GM12878 (cell line): ENCODE measurements at regions not wholly inside any gene's neighbourhood (a gene's known extent, or its start where the extent isn't known, plus 50 kb on each side); places are given as distances from the start of the nearest gene placed in this dataset.

ENCODE experiments used
- CBFB ChIP-seq: IDR thresholded peaks from 2 replicates; pipeline ENCODE4 v1.6.1; 2016; ENCODE audit warnings: antibody characterized with exemption, low read depth
- CEBPB ChIP-seq, 2 experiments: fragments of 150-350 bp in 1 of 2; IDR thresholded peaks; 2 replicates each; pipeline ENCODE4 v1.6.1; 2012 to 2014; ENCODE audit warnings: low read depth in 2 of 2, low read length in 2 of 2, borderline replicate concordance in 1 of 2, inconsistent platforms in 1 of 2
- EP300 ChIP-seq, 2 experiments: fragments of 150-350 bp in 1 of 2; IDR thresholded peaks; 2 replicates each; pipeline ENCODE4 v1.6.1; 2011 to 2012; ENCODE audit warnings: low read depth in 2 of 2, low read length in 2 of 2, borderline replicate concordance in 1 of 2, improper control_type of control experiment in 1 of 2, inconsistent platforms in 1 of 2; ENCODE audit not compliant: control insufficient read depth in 1 of 2
- EZH2 ChIP-seq: IDR thresholded peaks from 2 replicates; pipeline ENCODE4 v1.6.1; 2012; ENCODE audit warnings: low read depth, mild to moderate bottlenecking, control low read depth, inconsistent platforms, low read length, borderline replicate concordance; ENCODE audit not compliant: control insufficient read depth
- JUNB ChIP-seq: IDR thresholded peaks from 2 replicates; pipeline ENCODE4 v1.6.1; 2016; ENCODE audit warnings: antibody characterized with exemption, mild to moderate bottlenecking
- MTA3 ChIP-seq: IDR thresholded peaks from 2 replicates; pipeline ENCODE4 v1.6.1; 2012; ENCODE audit warnings: low read length, inconsistent platforms, borderline replicate concordance
- MXI1 ChIP-seq: fragments of 150-350 bp; IDR thresholded peaks from 2 replicates; pipeline ENCODE4 v1.6.1; 2011; ENCODE audit warnings: low read depth, mild to moderate bottlenecking, inconsistent platforms, low read length, improper control_type of control experiment
- MYC ChIP-seq: IDR thresholded peaks from 2 replicates; pipeline ENCODE4 v1.6.1; 2011; ENCODE audit warnings: mild to moderate bottlenecking, low read length, moderate library complexity, inconsistent platforms; ENCODE audit not compliant: insufficient read depth, insufficient replicate concordance, insufficient read length, severe bottlenecking
- NR2C2 ChIP-seq: IDR thresholded peaks from 2 replicates; pipeline ENCODE4 v1.6.1; 2011; ENCODE audit warnings: borderline replicate concordance, low read depth; ENCODE audit not compliant: control insufficient read depth, insufficient read length
- POLR2A ChIP-seq: IDR thresholded peaks from 2 replicates; pipeline ENCODE4 v1.6.1; 2011; ENCODE audit warnings: low read depth, mild to moderate bottlenecking, low read length
- SP1 ChIP-seq: IDR thresholded peaks from one replicate; pipeline ENCODE4 v1.6.1; 2011; ENCODE audit warnings: low read depth, low read length
- ZNF274 ChIP-seq: IDR thresholded peaks from one replicate; pipeline ENCODE4 v1.8.0; 2011; ENCODE audit not compliant: insufficient read length, insufficient read depth
- TF ChIP-seq, protein P1 (sequence below), 3 experiments: IDR thresholded peaks in 2 of 3; conservative IDR thresholded peaks in 1 of 3; 2 replicates each; pipeline ENCODE4 v1.5.1; 2011; ENCODE audit warnings: low read depth in 3 of 3, low read length in 3 of 3, mild to moderate bottlenecking in 3 of 3, control low read depth in 2 of 3, moderate library complexity in 2 of 3, inconsistent platforms in 1 of 3, mixed read lengths in 1 of 3; ENCODE audit not compliant: control insufficient read depth in 2 of 3, insufficient read depth in 1 of 3; ENCODE audit errors: extremely low read depth in 1 of 3
- TF ChIP-seq, protein P2 (sequence below): fragments of 450-650 bp; formaldehyde crosslinking; IDR thresholded peaks from 2 replicates; pipeline ENCODE4 v1.4.0; 2022; ENCODE audit warnings: mild to moderate bottlenecking, moderate library complexity

DNA sequence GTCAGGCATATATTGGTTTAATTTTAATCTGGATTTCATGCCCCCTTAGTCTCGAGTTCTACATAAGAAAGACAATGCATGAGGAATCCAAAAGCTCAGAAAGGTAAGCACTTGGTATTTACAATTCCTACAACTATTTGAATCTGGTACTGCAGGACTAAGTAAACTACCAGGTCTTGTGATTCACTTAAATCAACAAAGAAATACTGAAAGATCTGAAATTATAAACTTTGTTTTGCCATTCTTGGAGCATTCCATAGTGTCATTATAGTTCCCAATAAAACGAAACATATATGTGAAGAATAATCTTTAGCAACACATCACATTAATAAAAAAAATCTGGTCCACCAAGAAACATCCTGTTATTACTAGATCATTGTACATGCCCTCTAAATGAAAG, 482.3 kb downstream of the ANKRD50 start:
- no peak for TF ChIP-seq MXI1
- no peak for TF ChIP-seq POLR2A
- TF ChIP-seq MTA3, result no peak
- TF ChIP-seq MYC, result no peak
- no peak for TF ChIP-seq SP1
- TF ChIP-seq NR2C2, result no peak
- TF ChIP-seq CEBPB (IDR thresholded peaks at IDR 0.05; ENCODE audit: borderline replicate concordance in 1 of 2, low read depth in 2 of 2, low read length in 2 of 2), result no peak
- TF ChIP-seq, protein P1, sequence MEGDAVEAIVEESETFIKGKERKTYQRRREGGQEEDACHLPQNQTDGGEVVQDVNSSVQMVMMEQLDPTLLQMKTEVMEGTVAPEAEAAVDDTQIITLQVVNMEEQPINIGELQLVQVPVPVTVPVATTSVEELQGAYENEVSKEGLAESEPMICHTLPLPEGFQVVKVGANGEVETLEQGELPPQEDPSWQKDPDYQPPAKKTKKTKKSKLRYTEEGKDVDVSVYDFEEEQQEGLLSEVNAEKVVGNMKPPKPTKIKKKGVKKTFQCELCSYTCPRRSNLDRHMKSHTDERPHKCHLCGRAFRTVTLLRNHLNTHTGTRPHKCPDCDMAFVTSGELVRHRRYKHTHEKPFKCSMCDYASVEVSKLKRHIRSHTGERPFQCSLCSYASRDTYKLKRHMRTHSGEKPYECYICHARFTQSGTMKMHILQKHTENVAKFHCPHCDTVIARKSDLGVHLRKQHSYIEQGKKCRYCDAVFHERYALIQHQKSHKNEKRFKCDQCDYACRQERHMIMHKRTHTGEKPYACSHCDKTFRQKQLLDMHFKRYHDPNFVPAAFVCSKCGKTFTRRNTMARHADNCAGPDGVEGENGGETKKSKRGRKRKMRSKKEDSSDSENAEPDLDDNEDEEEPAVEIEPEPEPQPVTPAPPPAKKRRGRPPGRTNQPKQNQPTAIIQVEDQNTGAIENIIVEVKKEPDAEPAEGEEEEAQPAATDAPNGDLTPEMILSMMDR (IDR thresholded peaks at IDR 0.05 in 2 of 3, conservative IDR thresholded peaks at IDR 0.05 in 1 of 3; ENCODE audit: control insufficient read depth in 2 of 3, extremely low read depth in 1 of 3, insufficient read depth in 1 of 3, low read depth in 3 of 3, low read length in 3 of 3), result no peak
- no peak for TF ChIP-seq EP300 (IDR thresholded peaks at IDR 0.05; ENCODE audit: borderline replicate concordance in 1 of 2, control insufficient read depth in 1 of 2, low read depth in 2 of 2, low read length in 2 of 2)
- no peak for TF ChIP-seq ZNF274
- TF ChIP-seq, protein P2, sequence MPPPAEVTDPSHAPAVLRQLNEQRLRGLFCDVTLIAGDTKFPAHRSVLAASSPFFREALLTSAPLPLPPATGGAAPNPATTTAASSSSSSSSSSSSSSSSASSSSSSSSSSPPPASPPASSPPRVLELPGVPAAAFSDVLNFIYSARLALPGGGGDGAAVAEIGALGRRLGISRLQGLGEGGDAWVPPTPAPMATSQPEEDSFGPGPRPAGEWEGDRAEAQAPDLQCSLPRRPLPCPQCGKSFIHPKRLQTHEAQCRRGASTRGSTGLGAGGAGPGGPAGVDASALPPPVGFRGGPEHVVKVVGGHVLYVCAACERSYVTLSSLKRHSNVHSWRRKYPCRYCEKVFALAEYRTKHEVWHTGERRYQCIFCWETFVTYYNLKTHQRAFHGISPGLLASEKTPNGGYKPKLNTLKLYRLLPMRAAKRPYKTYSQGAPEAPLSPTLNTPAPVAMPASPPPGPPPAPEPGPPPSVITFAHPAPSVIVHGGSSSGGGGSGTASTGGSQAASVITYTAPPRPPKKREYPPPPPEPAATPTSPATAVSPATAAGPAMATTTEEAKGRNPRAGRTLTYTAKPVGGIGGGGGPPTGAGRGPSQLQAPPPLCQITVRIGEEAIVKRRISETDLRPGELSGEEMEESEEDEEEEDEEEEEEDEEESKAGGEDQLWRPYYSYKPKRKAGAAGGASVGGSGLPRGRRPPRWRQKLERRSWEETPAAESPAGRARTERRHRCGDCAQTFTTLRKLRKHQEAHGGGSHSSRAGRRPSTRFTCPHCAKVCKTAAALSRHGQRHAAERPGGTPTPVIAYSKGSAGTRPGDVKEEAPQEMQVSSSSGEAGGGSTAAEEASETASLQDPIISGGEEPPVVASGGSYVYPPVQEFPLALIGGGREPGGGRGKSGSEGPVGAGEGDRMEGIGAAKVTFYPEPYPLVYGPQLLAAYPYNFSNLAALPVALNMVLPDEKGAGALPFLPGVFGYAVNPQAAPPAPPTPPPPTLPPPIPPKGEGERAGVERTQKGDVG, result no peak
- TF ChIP-seq EZH2, result no peak
- TF ChIP-seq CBFB, result no peak
- TF ChIP-seq JUNB, result no peak
